Stimulated activated CD4-positive, alpha-beta T cell treated with anti-CD3 and anti-CD28 coated beads, Interleukin-2, amount 100 ng/mL, for 24 hours (primary cell): ENCODE measurements at regions not wholly inside any gene's neighbourhood (a gene's known extent, or its start where the extent isn't known, plus 50 kb on each side); places are given as distances from the start of the nearest gene placed in this dataset.
"Not testable (repeated sequence)": the region's sequence is repeated elsewhere in the genome, so short reads cannot be mapped to it uniquely, and the experiment has no call there.

Experiments
- DNase-seq, 2 donors: peaks; one replicate each; pipeline ENCODE4 v3.0.0-alpha.2; 2020

GRCh38 chr5:37957218-37957617, 117.4 kb upstream of the GDNF start:
- DNase-seq = no peak

- DNase-seq = no peak
Measured at GRCh38 chr5:37955748-37956147, 115.9 kb upstream of the GDNF start.

GRCh38 chr5:37954561-37954960, 114.7 kb upstream of the GDNF start:
- no peak for DNase-seq

- DNase-seq = no peak
Measured at GRCh38 chr5:37951946-37952721, 112.3 kb upstream of the GDNF start.

GRCh38 chr5:37950436-37950835, 110.6 kb upstream of the GDNF start:
- no peak for DNase-seq

GRCh38 chr5:37945446-37945845, 105.6 kb upstream of the GDNF start:
- no peak for DNase-seq

GRCh38 chr5:37943136-37943535, 103.3 kb upstream of the GDNF start:
- not testable (repeated sequence) for DNase-seq

GRCh38 chr5:37940931-37941623, 101.2 kb upstream of the GDNF start:
- DNase-seq = no peak

- no peak for DNase-seq
Measured at GRCh38 chr5:37938861-37939260, 99.0 kb upstream of the GDNF start.

GRCh38 chr5:37938076-37938852, 98.4 kb upstream of the GDNF start:
- DNase-seq = no peak

- no peak for DNase-seq
Measured at GRCh38 chr5:37936091-37936490, 96.2 kb upstream of the GDNF start.

- no peak for DNase-seq
Measured at GRCh38 chr5:37933576-37933975, 93.7 kb upstream of the GDNF start.

- no peak for DNase-seq
Measured at GRCh38 chr5:37932450-37932849, 92.6 kb upstream of the GDNF start.

- DNase-seq = no peak
Measured at GRCh38 chr5:37931541-37931940, 91.7 kb upstream of the GDNF start.

GRCh38 chr5:37930350-37930749, 90.5 kb upstream of the GDNF start:
- no peak for DNase-seq

- no peak for DNase-seq
Measured at GRCh38 chr5:37929791-37930190, 90.0 kb upstream of the GDNF start.

GRCh38 chr5:37927753-37928152, 87.9 kb upstream of the GDNF start:
- DNase-seq = not testable (repeated sequence)

- DNase-seq = no peak
Measured at GRCh38 chr5:37926732-37927131, 86.9 kb upstream of the GDNF start.

GRCh38 chr5:37921452-37921851, 81.6 kb upstream of the GDNF start:
- no peak for DNase-seq

- no peak for DNase-seq
Measured at GRCh38 chr5:37918424-37918823, 78.6 kb upstream of the GDNF start.

- no peak for DNase-seq
Measured at GRCh38 chr5:37916525-37916924, 76.7 kb upstream of the GDNF start.

- no peak for DNase-seq
Measured at GRCh38 chr5:37915097-37915736, 75.4 kb upstream of the GDNF start.

GRCh38 chr5:37909610-37910266, 69.9 kb upstream of the GDNF start:
- not testable (repeated sequence) for DNase-seq
